Coronary artery (tissue), 2 donors: ENCODE measurements at regions not wholly inside any gene's neighbourhood (a gene's known extent, or its start where the extent isn't known, plus 50 kb on each side); places are given as distances from the start of the nearest gene placed in this dataset.
A peak's percentile ranks its signal among the peaks of the same experiment; 100 is the strongest.

Source experiments
- DNase-seq: peaks from one replicate; pipeline ENCODE4 v3.0.0-alpha.2; 2017; ENCODE audit warnings: low spot score
- H3K27ac ChIP-seq, 2 donors: fragments of 200-600 bp; sonication (generic); one replicate each; pipeline ENCODE4 v1.5.1; 2016 to 2019
- H3K4me3 ChIP-seq: fragments of 200-600 bp; sonication (generic); 2 replicates; pipeline ENCODE4 v1.5.1; 2016; ENCODE audit warnings: mild to moderate bottlenecking, moderate library complexity
- CTCF ChIP-seq: fragments of 200-600 bp; sonication (generic); IDR thresholded peaks from one replicate; pipeline ENCODE4 v1.5.1; 2019; ENCODE audit warnings: antibody characterized with exemption

- H3K27ac ChIP-seq, result no peak overlapping the region
- no peak for TF ChIP-seq CTCF
- H3K4me3 ChIP-seq, result no peak overlapping the region
- no peak for DNase-seq
These were observed 103.6 kb upstream of the CNKSR3 start for GRCh38 chr6:154614101-154614500.

- no peak for DNase-seq
- no peak for TF ChIP-seq CTCF
- H3K27ac ChIP-seq, result no peak overlapping the region
- H3K4me3 ChIP-seq, result no peak overlapping the region
These were observed 104.2 kb upstream of the CNKSR3 start for GRCh38 chr6:154614641-154615040.

GRCh38 chr6:154615483-154616025 is 105.1 kb upstream of the CNKSR3 start:
- peak; percentile 74 for DNase-seq
- H3K27ac ChIP-seq, result no peak overlapping the region
- TF ChIP-seq CTCF, result no peak
- peak overlapping the region; percentile 29 for H3K4me3 ChIP-seq

- TF ChIP-seq CTCF, result no peak
- H3K27ac ChIP-seq, result no peak overlapping the region
- DNase-seq, result no peak
These were observed 106.7 kb upstream of the CNKSR3 start for GRCh38 chr6:154617175-154617574.

GRCh38 chr6:154619146-154619545 is 108.7 kb upstream of the CNKSR3 start:
- H3K4me3 ChIP-seq, result no peak overlapping the region
- no peak for DNase-seq
- no peak overlapping the region for H3K27ac ChIP-seq
- no peak for TF ChIP-seq CTCF

More at GRCh38 chr6:154617175-154617574, 106.7 kb upstream of the CNKSR3 start:
- H3K4me3 ChIP-seq, result no peak overlapping the region

- no peak overlapping the region for H3K4me3 ChIP-seq
- H3K27ac ChIP-seq, result no peak overlapping the region
- TF ChIP-seq CTCF, result no peak
- no peak for DNase-seq
These were observed 111.2 kb upstream of the CNKSR3 start for GRCh38 chr6:154621686-154622085.

GRCh38 chr6:154622618-154623336 is 110.4 kb upstream of the SCAF8 start:
- Histone ChIP-seq H3K27ac (no peak overlapping the region), H3K4me3 (no peak overlapping the region)
- no peak for DNase-seq
- no peak for TF ChIP-seq CTCF
